ENCODE measurements at regions not wholly inside any gene's neighbourhood (a gene's known extent, or its start where the extent isn't known, plus 50 kb on each side); places are given as distances from the start of the nearest gene placed in this dataset.

- no peaks in the 10 kb centered on the region for H3K79me2 ChIP-seq (ENCODE audit: control insufficient read depth, insufficient read depth, low read length, unreplicated experiment)
- no peaks in the 10 kb centered on the region for H3K4me1 ChIP-seq (ENCODE audit: control insufficient read depth, insufficient read depth, low read length, unreplicated experiment)
- no peaks in the 10 kb centered on the region for H3K36me3 ChIP-seq (ENCODE audit: insufficient read depth, low read length)
- H3K27me3 ChIP-seq (ENCODE audit: insufficient read depth, low read length): no peaks in the 10 kb centered on the region
- no peak overlapping the region for H3K27ac ChIP-seq (ENCODE audit: low read depth, low read length)
- H2AFZ ChIP-seq (ENCODE audit: low read length, unreplicated experiment): no peak overlapping the region
- no peak overlapping the region for H3K4me3 ChIP-seq (ENCODE audit: low read depth, low read length)
These were observed 448.0 kb upstream of the SALL3 start for GRCh38 chr18:78531637-78532036.

- Histone ChIP-seq H3K27ac (ENCODE audit: low read depth, low read length) (no peak overlapping the region), H3K4me1 (ENCODE audit: control insufficient read depth, insufficient read depth, low read length, unreplicated experiment) (no peaks in the 10 kb centered on the region), H2AFZ (ENCODE audit: low read length, unreplicated experiment) (no peak overlapping the region), H3K27me3 (ENCODE audit: insufficient read depth, low read length) (no peaks in the 10 kb centered on the region), H3K36me3 (ENCODE audit: insufficient read depth, low read length) (no peaks in the 10 kb centered on the region), H3K4me3 (ENCODE audit: low read depth, low read length) (no peak overlapping the region), H3K79me2 (ENCODE audit: control insufficient read depth, insufficient read depth, low read length, unreplicated experiment) (no peaks in the 10 kb centered on the region)
These were observed 440.8 kb upstream of the SALL3 start for GRCh38 chr18:78538669-78539440.

GRCh38 chr18:78540636-78541529, 438.7 kb upstream of the SALL3 start:
- H3K36me3 ChIP-seq (ENCODE audit: insufficient read depth, low read length): no peaks in the 10 kb centered on the region
- H2AFZ ChIP-seq (ENCODE audit: low read length, unreplicated experiment): no peak overlapping the region
- H3K4me1 ChIP-seq (ENCODE audit: control insufficient read depth, insufficient read depth, low read length, unreplicated experiment): no peaks in the 10 kb centered on the region
- H3K27me3 ChIP-seq (ENCODE audit: insufficient read depth, low read length): no peaks in the 10 kb centered on the region
- no peak overlapping the region for H3K4me3 ChIP-seq (ENCODE audit: low read depth, low read length)
- H3K27ac ChIP-seq (ENCODE audit: low read depth, low read length): no peak overlapping the region
- no peaks in the 10 kb centered on the region for H3K79me2 ChIP-seq (ENCODE audit: control insufficient read depth, insufficient read depth, low read length, unreplicated experiment)

GRCh38 chr18:78542204-78542603, 437.4 kb upstream of the SALL3 start:
- no peaks in the 10 kb centered on the region for H3K4me1 ChIP-seq (ENCODE audit: control insufficient read depth, insufficient read depth, low read length, unreplicated experiment)
- H3K36me3 ChIP-seq (ENCODE audit: insufficient read depth, low read length): no peaks in the 10 kb centered on the region
- no peaks in the 10 kb centered on the region for H3K27me3 ChIP-seq (ENCODE audit: insufficient read depth, low read length)
- no peak overlapping the region for H2AFZ ChIP-seq (ENCODE audit: low read length, unreplicated experiment)
- H3K4me3 ChIP-seq (ENCODE audit: low read depth, low read length): no peak overlapping the region
- H3K79me2 ChIP-seq (ENCODE audit: control insufficient read depth, insufficient read depth, low read length, unreplicated experiment): no peaks in the 10 kb centered on the region
- no peak overlapping the region for H3K27ac ChIP-seq (ENCODE audit: low read depth, low read length)

- no peak overlapping the region for H3K27ac ChIP-seq (ENCODE audit: low read depth, low read length)
- H3K4me3 ChIP-seq (ENCODE audit: low read depth, low read length): no peak overlapping the region
- H3K4me1 ChIP-seq (ENCODE audit: control insufficient read depth, insufficient read depth, low read length, unreplicated experiment): no peaks in the 10 kb centered on the region
- no peaks in the 10 kb centered on the region for H3K27me3 ChIP-seq (ENCODE audit: insufficient read depth, low read length)
- H3K79me2 ChIP-seq (ENCODE audit: control insufficient read depth, insufficient read depth, low read length, unreplicated experiment): no peaks in the 10 kb centered on the region
- no peaks in the 10 kb centered on the region for H3K36me3 ChIP-seq (ENCODE audit: insufficient read depth, low read length)
- H2AFZ ChIP-seq (ENCODE audit: low read length, unreplicated experiment): no peak overlapping the region
These were observed 436.4 kb upstream of the SALL3 start for GRCh38 chr18:78543201-78543725.

- Histone ChIP-seq H3K36me3 (ENCODE audit: insufficient read depth, low read length) (no peaks in the 10 kb centered on the region), H3K79me2 (ENCODE audit: control insufficient read depth, insufficient read depth, low read length, unreplicated experiment) (no peaks in the 10 kb centered on the region)
These were observed 433.3 kb upstream of the SALL3 start for GRCh38 chr18:78546281-78546680.

GRCh38 chr18:78547817-78548216, 431.8 kb upstream of the SALL3 start:
- H2AFZ ChIP-seq (ENCODE audit: low read length, unreplicated experiment): no peak overlapping the region
- H3K79me2 ChIP-seq (ENCODE audit: control insufficient read depth, insufficient read depth, low read length, unreplicated experiment): no peaks in the 10 kb centered on the region
- no peak overlapping the region for H3K4me3 ChIP-seq (ENCODE audit: low read depth, low read length)
- H3K27me3 ChIP-seq (ENCODE audit: insufficient read depth, low read length): no peaks in the 10 kb centered on the region
- H3K36me3 ChIP-seq (ENCODE audit: insufficient read depth, low read length): no peaks in the 10 kb centered on the region
- no peaks in the 10 kb centered on the region for H3K4me1 ChIP-seq (ENCODE audit: control insufficient read depth, insufficient read depth, low read length, unreplicated experiment)
- H3K27ac ChIP-seq (ENCODE audit: low read depth, low read length): no peak overlapping the region

More at GRCh38 chr18:78546281-78546680, 433.3 kb upstream of the SALL3 start:
- Histone ChIP-seq H3K27me3 (ENCODE audit: insufficient read depth, low read length) (no peaks in the 10 kb centered on the region), H3K4me3 (ENCODE audit: low read depth, low read length) (no peak overlapping the region), H3K27ac (ENCODE audit: low read depth, low read length) (no peak overlapping the region), H2AFZ (ENCODE audit: low read length, unreplicated experiment) (no peak overlapping the region), H3K4me1 (ENCODE audit: control insufficient read depth, insufficient read depth, low read length, unreplicated experiment) (no peaks in the 10 kb centered on the region)

- Histone ChIP-seq H3K79me2 (ENCODE audit: control insufficient read depth, insufficient read depth, low read length, unreplicated experiment) (no peaks in the 10 kb centered on the region), H3K27ac (ENCODE audit: low read depth, low read length) (no peak overlapping the region), H3K4me1 (ENCODE audit: control insufficient read depth, insufficient read depth, low read length, unreplicated experiment) (no peaks in the 10 kb centered on the region), H2AFZ (ENCODE audit: low read length, unreplicated experiment) (no peak overlapping the region), H3K27me3 (ENCODE audit: insufficient read depth, low read length) (no peaks in the 10 kb centered on the region), H3K4me3 (ENCODE audit: low read depth, low read length) (no peak overlapping the region), H3K36me3 (ENCODE audit: insufficient read depth, low read length) (no peaks in the 10 kb centered on the region)
These were observed 431.2 kb upstream of the SALL3 start for GRCh38 chr18:78548261-78549058.

- no peaks in the 10 kb centered on the region for H3K79me2 ChIP-seq (ENCODE audit: control insufficient read depth, insufficient read depth, low read length, unreplicated experiment)
- H2AFZ ChIP-seq (ENCODE audit: low read length, unreplicated experiment): no peak overlapping the region
- no peak overlapping the region for H3K4me3 ChIP-seq (ENCODE audit: low read depth, low read length)
- no peak overlapping the region for H3K27ac ChIP-seq (ENCODE audit: low read depth, low read length)
- no peaks in the 10 kb centered on the region for H3K36me3 ChIP-seq (ENCODE audit: insufficient read depth, low read length)
- H3K4me1 ChIP-seq (ENCODE audit: control insufficient read depth, insufficient read depth, low read length, unreplicated experiment): no peaks in the 10 kb centered on the region
- no peaks in the 10 kb centered on the region for H3K27me3 ChIP-seq (ENCODE audit: insufficient read depth, low read length)
These were observed 429.6 kb upstream of the SALL3 start for GRCh38 chr18:78549971-78550370.

GRCh38 chr18:78554944-78555608, 424.5 kb upstream of the SALL3 start:
- no peaks in the 10 kb centered on the region for H3K27me3 ChIP-seq (ENCODE audit: insufficient read depth, low read length)
- H3K36me3 ChIP-seq (ENCODE audit: insufficient read depth, low read length): no peaks in the 10 kb centered on the region
- H3K4me1 ChIP-seq (ENCODE audit: control insufficient read depth, insufficient read depth, low read length, unreplicated experiment): no peaks in the 10 kb centered on the region
- H2AFZ ChIP-seq (ENCODE audit: low read length, unreplicated experiment): no peak overlapping the region
- H3K4me3 ChIP-seq (ENCODE audit: low read depth, low read length): no peak overlapping the region
- no peak overlapping the region for H3K27ac ChIP-seq (ENCODE audit: low read depth, low read length)
- no peaks in the 10 kb centered on the region for H3K79me2 ChIP-seq (ENCODE audit: control insufficient read depth, insufficient read depth, low read length, unreplicated experiment)
